ENCODE measurements at regions not wholly inside any gene's neighbourhood (a gene's known extent, or its start where the extent isn't known, plus 50 kb on each side); places are given as distances from the start of the nearest gene placed in this dataset.

DNA sequence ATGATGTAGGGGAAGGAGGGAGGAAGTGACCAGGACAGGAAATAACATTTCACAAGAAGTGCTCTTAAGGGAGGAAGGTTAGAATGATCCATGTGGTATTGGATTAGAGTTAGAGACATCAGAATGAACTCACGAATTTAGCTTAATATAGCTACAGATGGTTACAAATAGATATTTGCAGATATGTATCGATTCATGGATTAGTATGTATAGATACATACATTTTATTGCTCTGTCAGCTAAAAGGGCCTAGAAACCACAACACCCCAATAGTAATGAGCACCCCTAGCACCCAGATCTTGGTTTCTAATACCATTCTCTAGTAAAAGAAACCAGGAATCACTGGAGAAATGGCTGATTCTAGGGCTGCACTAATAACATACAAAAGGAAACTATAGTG is 59.6 kb upstream of the LTBP1 start:
- Histone ChIP-seq H3K27me3 (no peaks in the 10 kb centered on the region), H3K4me3 (no peak overlapping the region), H3K4me1 (no peaks in the 10 kb centered on the region), H3K27ac (no peak overlapping the region), H3K36me3 (no peaks in the 10 kb centered on the region), H3K9me3 (no peaks in the 10 kb centered on the region)
- TF ChIP-seq, protein P1, sequence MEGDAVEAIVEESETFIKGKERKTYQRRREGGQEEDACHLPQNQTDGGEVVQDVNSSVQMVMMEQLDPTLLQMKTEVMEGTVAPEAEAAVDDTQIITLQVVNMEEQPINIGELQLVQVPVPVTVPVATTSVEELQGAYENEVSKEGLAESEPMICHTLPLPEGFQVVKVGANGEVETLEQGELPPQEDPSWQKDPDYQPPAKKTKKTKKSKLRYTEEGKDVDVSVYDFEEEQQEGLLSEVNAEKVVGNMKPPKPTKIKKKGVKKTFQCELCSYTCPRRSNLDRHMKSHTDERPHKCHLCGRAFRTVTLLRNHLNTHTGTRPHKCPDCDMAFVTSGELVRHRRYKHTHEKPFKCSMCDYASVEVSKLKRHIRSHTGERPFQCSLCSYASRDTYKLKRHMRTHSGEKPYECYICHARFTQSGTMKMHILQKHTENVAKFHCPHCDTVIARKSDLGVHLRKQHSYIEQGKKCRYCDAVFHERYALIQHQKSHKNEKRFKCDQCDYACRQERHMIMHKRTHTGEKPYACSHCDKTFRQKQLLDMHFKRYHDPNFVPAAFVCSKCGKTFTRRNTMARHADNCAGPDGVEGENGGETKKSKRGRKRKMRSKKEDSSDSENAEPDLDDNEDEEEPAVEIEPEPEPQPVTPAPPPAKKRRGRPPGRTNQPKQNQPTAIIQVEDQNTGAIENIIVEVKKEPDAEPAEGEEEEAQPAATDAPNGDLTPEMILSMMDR (IDR thresholded peaks at IDR 0.05) = no peak
- no peak for DNase-seq (ENCODE audit: low spot score)

DNA sequence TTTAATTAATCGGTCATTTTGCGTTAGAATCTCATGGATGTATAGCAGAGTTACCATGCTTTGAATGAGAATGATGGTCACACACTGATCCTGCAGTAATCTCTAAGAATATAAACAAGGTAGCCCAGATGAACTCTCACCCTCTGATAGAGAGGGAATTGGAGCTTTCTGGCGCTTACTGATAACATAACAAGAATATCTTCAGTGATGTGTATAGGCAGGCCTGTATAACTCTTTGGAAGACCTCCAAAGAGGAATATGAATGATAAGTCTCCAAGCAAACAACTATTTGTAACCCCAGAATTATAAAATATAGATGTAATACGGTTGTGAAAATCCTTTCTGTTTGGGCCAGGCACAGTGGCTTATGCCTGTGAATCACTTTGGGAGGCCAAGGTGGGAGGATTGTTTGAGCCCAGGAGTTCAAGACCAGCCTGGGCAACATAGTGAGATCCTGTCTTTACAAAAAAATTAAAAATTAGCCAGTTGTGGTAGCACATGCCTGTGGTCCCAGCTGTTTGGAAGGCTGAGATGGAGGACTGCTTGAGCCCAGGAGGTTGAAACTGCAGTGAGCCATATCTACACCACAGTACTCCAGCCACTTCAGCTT is 52.5 kb upstream of the LTBP1 start:
- Histone ChIP-seq H3K27me3 (no peaks in the 10 kb centered on the region), H3K36me3 (no peaks in the 10 kb centered on the region), H3K27ac (no peak overlapping the region), H3K9me3 (no peaks in the 10 kb centered on the region), H3K4me3 (no peak overlapping the region), H3K4me1 (no peaks in the 10 kb centered on the region)
- TF ChIP-seq, protein P1 (IDR thresholded peaks at IDR 0.05) = no peak
- no peak for DNase-seq (ENCODE audit: low spot score)

DNA sequence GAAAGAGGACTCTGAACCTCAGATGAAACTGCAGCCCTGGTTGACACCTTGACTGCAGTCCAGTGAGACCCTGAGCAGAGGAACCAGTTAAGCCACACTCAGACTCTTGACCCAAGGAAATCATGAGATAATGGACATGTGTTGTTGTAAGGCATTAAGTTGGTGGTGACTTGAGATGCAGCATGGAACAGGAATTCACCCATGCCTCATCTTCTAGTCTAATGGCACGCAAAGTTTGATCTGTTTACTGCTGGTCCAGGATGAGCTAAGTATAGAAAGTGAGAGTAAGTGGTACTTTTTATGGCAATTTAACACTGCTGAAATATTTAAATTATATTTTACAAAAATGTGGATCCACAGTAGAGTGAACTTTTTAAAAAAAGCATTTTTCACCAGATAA is 51.3 kb upstream of the LTBP1 start:
- TF ChIP-seq, protein P1 (IDR thresholded peaks at IDR 0.05) = no peak
- H3K4me1 ChIP-seq = no peaks in the 10 kb centered on the region
- no peak overlapping the region for H3K4me3 ChIP-seq
- H3K36me3 ChIP-seq = no peaks in the 10 kb centered on the region
- H3K9me3 ChIP-seq = no peaks in the 10 kb centered on the region
- H3K27ac ChIP-seq = no peak overlapping the region
- H3K27me3 ChIP-seq = no peaks in the 10 kb centered on the region
- no peak for DNase-seq (ENCODE audit: low spot score)

Measured in right atrium auricular region (tissue), 2 donors.